Smooth muscle cell (in vitro differentiated cells): ENCODE measurements at regions not wholly inside any gene's neighbourhood (a gene's known extent, or its start where the extent isn't known, plus 50 kb on each side); places are given as distances from the start of the nearest gene placed in this dataset.

ENCODE experiments used
- DNase-seq: peaks from one replicate; lab custom pipeline; 2025; ENCODE audit not compliant: unreplicated experiment; lab: John Stamatoyannopoulos, UW
- H2AFZ ChIP-seq: fragments of 200-600 bp; sonication (generic); 2 replicates; pipeline ENCODE4 v1.6.0; 2016; ENCODE audit warnings: antibody characterized with exemption, low read depth, mild to moderate bottlenecking
- H3F3A ChIP-seq: fragments of 200-600 bp; sonication (generic); 2 replicates; pipeline ENCODE4 v1.6.0; 2017; ENCODE audit warnings: antibody characterized with exemption, low read depth
- H3K27ac ChIP-seq: fragments of 200-600 bp; sonication (generic); 2 replicates; pipeline ENCODE4 v1.5.1; 2016; ENCODE audit warnings: low read depth, mild to moderate bottlenecking
- H3K27me3 ChIP-seq: fragments of 200-600 bp; sonication (generic); 2 replicates; pipeline ENCODE4 v1.6.1; 2016; ENCODE audit warnings: low read depth, mild to moderate bottlenecking
- H3K36me3 ChIP-seq: fragments of 200-600 bp; sonication (generic); 2 replicates; pipeline ENCODE4 v1.5.1; 2016; ENCODE audit warnings: low read depth
- H3K4me1 ChIP-seq: fragments of 200-600 bp; sonication (generic); 2 replicates; pipeline ENCODE4 v1.5.1; 2016; ENCODE audit warnings: low read depth
- H3K4me2 ChIP-seq: fragments of 200-600 bp; sonication (generic); 2 replicates; pipeline ENCODE4 v1.6.0; 2016; ENCODE audit warnings: mild to moderate bottlenecking
- H3K4me3 ChIP-seq: fragments of 200-600 bp; sonication (generic); 2 replicates; pipeline ENCODE4 v1.5.1; 2016; ENCODE audit warnings: mild to moderate bottlenecking
- H3K79me2 ChIP-seq: fragments of 200-600 bp; sonication (generic); 2 replicates; pipeline ENCODE4 v1.6.0; 2016; ENCODE audit warnings: low read depth, mild to moderate bottlenecking
- H3K9ac ChIP-seq: fragments of 200-600 bp; sonication (generic); 2 replicates; pipeline ENCODE4 v1.6.0; 2016; ENCODE audit warnings: low read depth
- H3K9me3 ChIP-seq: fragments of 200-600 bp; sonication (generic); replicated peaks from 2 replicates; pipeline ENCODE4 v1.5.1; 2016; ENCODE audit warnings: low read depth
- H4K20me1 ChIP-seq: fragments of 200-600 bp; sonication (generic); 2 replicates; pipeline ENCODE4 v1.6.0; 2016; ENCODE audit warnings: low read depth
- WGBS: methylation state at CpG from one replicate; pipeline ENCODE4 v1.1.7; 2016; ENCODE audit warnings: low lambda C conversion rate; 5-methylcytosine and 5-hydroxymethylcytosine counted together
- TF ChIP-seq, protein P1 (sequence below): fragments of 200-600 bp; sonication (generic); IDR thresholded peaks from 2 replicates; pipeline ENCODE4 v1.5.1; 2017; ENCODE audit warnings: borderline replicate concordance, mild to moderate bottlenecking, antibody characterized with exemption; ENCODE audit not compliant: insufficient read depth, poor library complexity, severe bottlenecking

- no peak for DNase-seq
- no peaks in the 10 kb centered on the region for H3K79me2 ChIP-seq
- no peak overlapping the region for H2AFZ ChIP-seq
- H3K4me1 ChIP-seq, result peaks cover 14% of the 10 kb centered on the region
- TF ChIP-seq, protein P1, sequence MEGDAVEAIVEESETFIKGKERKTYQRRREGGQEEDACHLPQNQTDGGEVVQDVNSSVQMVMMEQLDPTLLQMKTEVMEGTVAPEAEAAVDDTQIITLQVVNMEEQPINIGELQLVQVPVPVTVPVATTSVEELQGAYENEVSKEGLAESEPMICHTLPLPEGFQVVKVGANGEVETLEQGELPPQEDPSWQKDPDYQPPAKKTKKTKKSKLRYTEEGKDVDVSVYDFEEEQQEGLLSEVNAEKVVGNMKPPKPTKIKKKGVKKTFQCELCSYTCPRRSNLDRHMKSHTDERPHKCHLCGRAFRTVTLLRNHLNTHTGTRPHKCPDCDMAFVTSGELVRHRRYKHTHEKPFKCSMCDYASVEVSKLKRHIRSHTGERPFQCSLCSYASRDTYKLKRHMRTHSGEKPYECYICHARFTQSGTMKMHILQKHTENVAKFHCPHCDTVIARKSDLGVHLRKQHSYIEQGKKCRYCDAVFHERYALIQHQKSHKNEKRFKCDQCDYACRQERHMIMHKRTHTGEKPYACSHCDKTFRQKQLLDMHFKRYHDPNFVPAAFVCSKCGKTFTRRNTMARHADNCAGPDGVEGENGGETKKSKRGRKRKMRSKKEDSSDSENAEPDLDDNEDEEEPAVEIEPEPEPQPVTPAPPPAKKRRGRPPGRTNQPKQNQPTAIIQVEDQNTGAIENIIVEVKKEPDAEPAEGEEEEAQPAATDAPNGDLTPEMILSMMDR, result no peak
- no peak overlapping the region for H3K9ac ChIP-seq
- H3K9me3 ChIP-seq, result no peaks in the 10 kb centered on the region
- no peak overlapping the region for H3K4me3 ChIP-seq
- H3K4me2 ChIP-seq, result no peak overlapping the region
- no peak overlapping the region for H3K27ac ChIP-seq
- no peaks in the 10 kb centered on the region for H3K36me3 ChIP-seq
- H4K20me1 ChIP-seq, result no peaks in the 10 kb centered on the region
- H3K27me3 ChIP-seq, result peaks cover 5% of the 10 kb centered on the region
- 85% methylated on average over 2 of the region's 2 CpGs for WGBS
- H3F3A ChIP-seq, result no peaks in the 10 kb centered on the region
These were observed 128.3 kb upstream of the MAF start for GRCh38 chr16:79728923-79729240.

- no peak overlapping the region for H3K4me2 ChIP-seq
- no peaks in the 10 kb centered on the region for H4K20me1 ChIP-seq
- TF ChIP-seq, protein P1, result no peak
- H3K27ac ChIP-seq, result no peak overlapping the region
- no peaks in the 10 kb centered on the region for H3K36me3 ChIP-seq
- DNase-seq, result no peak
- no peak overlapping the region for H3K4me3 ChIP-seq
- no peak overlapping the region for H2AFZ ChIP-seq
- no peak overlapping the region for H3K9ac ChIP-seq
- H3K27me3 ChIP-seq, result peaks cover 5% of the 10 kb centered on the region
- H3F3A ChIP-seq, result no peaks in the 10 kb centered on the region
- 85% methylated on average over 4 of the region's 4 CpGs for WGBS
- no peaks in the 10 kb centered on the region for H3K79me2 ChIP-seq
- H3K4me1 ChIP-seq, result peaks cover 16% of the 10 kb centered on the region
- no peaks in the 10 kb centered on the region for H3K9me3 ChIP-seq
These were observed 127.7 kb upstream of the MAF start for GRCh38 chr16:79728048-79728922.

- H3F3A ChIP-seq, result no peaks in the 10 kb centered on the region
- H3K27ac ChIP-seq, result no peak overlapping the region
- no peaks in the 10 kb centered on the region for H3K9me3 ChIP-seq
- no peak for DNase-seq
- no peaks in the 10 kb centered on the region for H3K79me2 ChIP-seq
- no peaks in the 10 kb centered on the region for H3K36me3 ChIP-seq
- no peak overlapping the region for H2AFZ ChIP-seq
- H4K20me1 ChIP-seq, result no peaks in the 10 kb centered on the region
- TF ChIP-seq, protein P1, result no peak
- H3K27me3 ChIP-seq, result peaks cover 5% of the 10 kb centered on the region
- H3K4me1 ChIP-seq, result peaks cover 17% of the 10 kb centered on the region
- no peak overlapping the region for H3K4me3 ChIP-seq
- H3K9ac ChIP-seq, result no peak overlapping the region
- no peak overlapping the region for H3K4me2 ChIP-seq
These were observed 126.4 kb upstream of the MAF start for GRCh38 chr16:79726902-79727301.

DNA sequence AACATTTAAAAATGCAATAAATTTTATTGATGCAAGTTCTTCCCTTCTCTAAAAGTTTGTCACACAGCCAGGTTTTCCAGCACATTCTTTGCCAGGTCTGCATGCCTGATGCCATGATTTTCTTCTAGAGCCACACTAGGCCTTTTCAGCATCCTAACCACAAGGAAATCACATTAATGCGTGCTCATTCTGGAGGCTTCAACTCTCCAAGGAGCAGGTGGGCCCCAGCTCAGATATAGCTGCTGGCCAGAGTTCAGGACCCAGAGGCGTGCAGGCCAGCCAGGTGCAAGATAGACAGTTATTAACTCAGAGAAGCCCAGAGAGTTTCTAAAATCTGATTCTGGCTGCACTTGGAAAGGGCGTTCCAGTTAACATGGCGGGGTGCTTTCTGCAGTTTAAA lies 124.5 kb upstream of the MAF start:
- H3K9ac ChIP-seq, result no peak overlapping the region
- H3K9me3 ChIP-seq, result no peaks in the 10 kb centered on the region
- no peaks in the 10 kb centered on the region for H3K79me2 ChIP-seq
- no peaks in the 10 kb centered on the region for H3K36me3 ChIP-seq
- WGBS, result 100% methylated on average over 4 of the region's 4 CpGs
- H3K4me2 ChIP-seq, result no peak overlapping the region
- H3K27me3 ChIP-seq, result peaks cover 5% of the 10 kb centered on the region
- H4K20me1 ChIP-seq, result no peaks in the 10 kb centered on the region
- no peak overlapping the region for H2AFZ ChIP-seq
- H3K4me1 ChIP-seq, result peaks cover 17% of the 10 kb centered on the region
- no peak overlapping the region for H3K4me3 ChIP-seq
- no peaks in the 10 kb centered on the region for H3F3A ChIP-seq
- TF ChIP-seq, protein P1, result no peak
- H3K27ac ChIP-seq, result no peak overlapping the region
- no peak for DNase-seq
